ENCODE measurements at regions not wholly inside any gene's neighbourhood (a gene's known extent, or its start where the extent isn't known, plus 50 kb on each side); places are given as distances from the start of the nearest gene placed in this dataset.

DNA sequence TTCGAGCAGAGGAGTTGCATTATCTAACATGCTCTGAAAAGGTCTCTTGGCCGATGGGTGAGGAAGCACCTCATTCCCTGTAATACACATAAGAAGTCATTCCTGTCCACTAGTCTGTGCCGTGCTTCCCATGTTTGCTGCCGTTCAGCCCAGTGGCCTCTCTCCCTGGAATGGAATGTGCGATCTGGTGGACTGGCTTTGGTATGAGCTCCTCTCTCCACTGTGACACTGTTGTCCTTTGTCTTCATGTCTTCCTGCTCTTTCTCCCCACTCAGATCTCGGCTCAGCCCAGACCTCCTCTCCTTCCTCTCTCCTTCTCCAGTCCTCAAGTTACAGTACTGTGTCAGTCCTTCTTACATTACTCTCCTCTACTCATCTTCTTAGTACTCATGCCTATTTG lies 192.8 kb upstream of the KLF6 start:
- H3K9me3 ChIP-seq (replicated peaks; ENCODE audit: control insufficient read depth, insufficient read depth, low read length) = no peaks in the 10 kb centered on the region
- H4K20me1 ChIP-seq (replicated peaks; ENCODE audit: control insufficient read depth, extremely low read depth, insufficient read depth, low read length) = no peaks in the 10 kb centered on the region
- dilution Hi-C loops (cut with MboI; ENCODE audit: extremely low pct_ligation_motif_present, low sequenced_read_pairs) = no loop called here
- H3K9me1 ChIP-seq (replicated peaks; ENCODE audit: control insufficient read depth, extremely low read depth, insufficient read depth, low read length) = no peaks in the 10 kb centered on the region
- peaks cover 3% of the 10 kb centered on the region for H3K4me1 ChIP-seq (ENCODE audit: control insufficient read depth, extremely low read depth, insufficient read depth, low read length)
- H3K9ac ChIP-seq (replicated peaks; ENCODE audit: extremely low read depth, insufficient read depth, low read length) = no peak overlapping the region
- intact Hi-C loops (cut with micrococcal nuclease) = no loop called here
- no peak overlapping the region for H3K27ac ChIP-seq (ENCODE audit: insufficient read depth, low read depth, low read length)
- BruUV-seq (replicated peaks) = no TSS peak
- no peak for FAIRE-seq
- no peak overlapping the region for H3K4me2 ChIP-seq (ENCODE audit: insufficient read depth, low read length)
- CTCF ChIA-PET = no interaction called here
- H3K27me3 ChIP-seq (ENCODE audit: control insufficient read depth in 2 of 2, insufficient read depth in 2 of 2, low read length in 2 of 2) = no peaks in the 10 kb centered on the region
- no peaks in the 10 kb centered on the region for H3K36me3 ChIP-seq (ENCODE audit: control insufficient read depth in 2 of 2, extremely low read depth in 1 of 2, insufficient read depth in 2 of 2, low read length in 2 of 2)
- no peak for DNase-seq (ENCODE audit: low read depth, low spot score)
- H3K79me2 ChIP-seq (ENCODE audit: control insufficient read depth, insufficient read depth, low read length) = no peaks in the 10 kb centered on the region
- POLR2A ChIA-PET = no interaction called here
- no peak overlapping the region for H3K4me3 ChIP-seq (replicated peaks in 1 of 3; ENCODE audit: insufficient read depth in 1 of 3, low read depth in 1 of 3, low read length in 3 of 3)
- H2AFZ ChIP-seq (ENCODE audit: low read depth, low read length) = no peak overlapping the region
- no peak for TF ChIP-seq FOS (IDR thresholded peaks at IDR 0.05; ENCODE audit: borderline replicate concordance, insufficient read depth, low read length)
- TF ChIP-seq, protein P1, sequence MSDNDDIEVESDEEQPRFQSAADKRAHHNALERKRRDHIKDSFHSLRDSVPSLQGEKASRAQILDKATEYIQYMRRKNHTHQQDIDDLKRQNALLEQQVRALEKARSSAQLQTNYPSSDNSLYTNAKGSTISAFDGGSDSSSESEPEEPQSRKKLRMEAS (IDR thresholded peaks at IDR 0.05; ENCODE audit: insufficient read depth, insufficient read length) = no peak
- TF ChIP-seq CTCF (IDR thresholded peaks at IDR 0.05; ENCODE audit: extremely low read depth in 1 of 2, insufficient read depth in 1 of 2, low read depth in 1 of 2, low read length in 2 of 2) = no peak
- TF ChIP-seq POLR2AphosphoS5 (IDR thresholded peaks at IDR 0.05; ENCODE audit: insufficient read depth, low read depth, low read length) = no peak
- TF ChIP-seq POLR2A (IDR thresholded peaks at IDR 0.05; ENCODE audit: low read depth, low read length) = no peak
- no peak for TF ChIP-seq GATA2 (IDR thresholded peaks at IDR 0.05; ENCODE audit: insufficient read depth, insufficient read length, low read depth, low read length)
- no peak for TF ChIP-seq EZH2 (IDR thresholded peaks at IDR 0.05; ENCODE audit: borderline replicate concordance, low read depth, low read length, severe bottlenecking)
- TF ChIP-seq JUN (IDR thresholded peaks at IDR 0.05; ENCODE audit: borderline replicate concordance, insufficient read depth, insufficient read length, low read depth) = no peak
